LNCaP clone FGC (cell line): ENCODE measurements at regions not wholly inside any gene's neighbourhood (a gene's known extent, or its start where the extent isn't known, plus 50 kb on each side); places are given as distances from the start of the nearest gene placed in this dataset.

ENCODE experiments used
- DNase-seq: peaks from one replicate; pipeline ENCODE4 v3.0.0-alpha.2; 2011; ENCODE audit warnings: low read depth
- H3K4me3 ChIP-seq: 2 replicates; pipeline ENCODE4 v1.5.1; 2011; ENCODE audit warnings: mild to moderate bottlenecking, low read depth, low read length, control low read depth
- TF ChIP-seq, protein P1 (sequence below): IDR thresholded peaks from 2 replicates; pipeline ENCODE4 v1.5.1; 2012; ENCODE audit warnings: mild to moderate bottlenecking; ENCODE audit not compliant: control insufficient read depth, insufficient read depth; ENCODE audit errors: extremely low read depth

DNA sequence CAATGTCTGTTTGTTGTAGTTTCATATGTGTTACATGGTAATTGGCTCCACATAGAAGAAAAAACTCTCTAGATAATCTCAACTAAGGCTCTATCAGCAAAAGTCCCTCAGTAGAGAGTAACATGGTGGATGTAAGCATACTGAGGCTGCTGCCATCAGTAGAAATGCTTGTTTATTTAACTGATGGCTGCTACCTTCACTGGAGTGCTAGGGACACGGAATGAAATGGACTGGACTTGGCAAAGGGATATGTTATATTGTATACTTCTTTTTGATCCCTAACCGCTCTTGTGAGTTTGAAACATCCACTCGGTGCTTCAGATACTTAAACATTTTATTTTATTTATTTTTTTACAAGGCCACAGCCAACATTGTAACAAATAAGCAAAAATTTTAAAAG is 143.0 kb downstream of the ZNF281 start:
- DNase-seq, result no peak
- no peak overlapping the region for H3K4me3 ChIP-seq

DNA sequence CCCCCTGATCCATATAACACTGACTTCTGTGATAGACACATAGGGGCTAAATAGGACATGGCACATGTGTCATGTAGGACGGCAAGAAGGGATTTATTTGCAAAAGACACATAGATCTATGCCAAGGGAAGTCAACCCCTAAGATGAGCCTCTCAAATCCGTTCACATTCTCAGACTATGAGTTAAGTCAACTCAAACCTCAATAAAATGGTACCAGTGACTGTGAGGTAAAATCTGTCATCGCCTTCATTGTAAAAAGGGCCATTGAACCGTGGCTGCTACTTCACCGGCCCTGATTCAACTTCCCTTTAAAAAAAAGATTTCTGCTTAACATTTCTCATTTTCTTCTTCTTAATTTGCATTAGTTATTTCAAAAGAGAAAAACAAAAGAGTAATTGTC is 144.0 kb downstream of the ZNF281 start:
- no peak overlapping the region for H3K4me3 ChIP-seq
- TF ChIP-seq, protein P1, sequence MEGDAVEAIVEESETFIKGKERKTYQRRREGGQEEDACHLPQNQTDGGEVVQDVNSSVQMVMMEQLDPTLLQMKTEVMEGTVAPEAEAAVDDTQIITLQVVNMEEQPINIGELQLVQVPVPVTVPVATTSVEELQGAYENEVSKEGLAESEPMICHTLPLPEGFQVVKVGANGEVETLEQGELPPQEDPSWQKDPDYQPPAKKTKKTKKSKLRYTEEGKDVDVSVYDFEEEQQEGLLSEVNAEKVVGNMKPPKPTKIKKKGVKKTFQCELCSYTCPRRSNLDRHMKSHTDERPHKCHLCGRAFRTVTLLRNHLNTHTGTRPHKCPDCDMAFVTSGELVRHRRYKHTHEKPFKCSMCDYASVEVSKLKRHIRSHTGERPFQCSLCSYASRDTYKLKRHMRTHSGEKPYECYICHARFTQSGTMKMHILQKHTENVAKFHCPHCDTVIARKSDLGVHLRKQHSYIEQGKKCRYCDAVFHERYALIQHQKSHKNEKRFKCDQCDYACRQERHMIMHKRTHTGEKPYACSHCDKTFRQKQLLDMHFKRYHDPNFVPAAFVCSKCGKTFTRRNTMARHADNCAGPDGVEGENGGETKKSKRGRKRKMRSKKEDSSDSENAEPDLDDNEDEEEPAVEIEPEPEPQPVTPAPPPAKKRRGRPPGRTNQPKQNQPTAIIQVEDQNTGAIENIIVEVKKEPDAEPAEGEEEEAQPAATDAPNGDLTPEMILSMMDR, result no peak
- DNase-seq, result no peak

More for the DNA sequence above, 143.0 kb downstream of the ZNF281 start:
- TF ChIP-seq, protein P1, result no peak

DNA sequence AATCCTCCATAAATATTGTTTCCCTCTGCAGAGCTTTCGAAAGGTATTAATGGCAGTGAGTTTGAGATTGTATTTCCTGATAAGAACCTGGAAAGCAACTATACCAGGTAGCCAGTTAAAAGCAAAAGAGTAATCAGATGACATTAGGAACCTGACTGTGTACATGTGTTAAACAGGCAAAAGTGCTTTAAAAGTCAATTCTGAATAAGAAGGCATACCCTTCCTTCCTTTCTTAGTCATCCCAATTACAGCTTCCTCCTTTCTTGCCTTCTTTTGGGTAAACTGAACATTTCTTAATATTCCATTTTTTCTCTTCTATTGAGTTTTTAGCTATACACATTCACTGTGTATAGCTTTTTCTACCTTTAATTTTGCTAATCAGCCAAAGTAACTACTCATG is 144.7 kb downstream of the ZNF281 start:
- H3K4me3 ChIP-seq, result no peak overlapping the region
- DNase-seq, result peak; percentile 15
- TF ChIP-seq, protein P1, result no peak

DNA sequence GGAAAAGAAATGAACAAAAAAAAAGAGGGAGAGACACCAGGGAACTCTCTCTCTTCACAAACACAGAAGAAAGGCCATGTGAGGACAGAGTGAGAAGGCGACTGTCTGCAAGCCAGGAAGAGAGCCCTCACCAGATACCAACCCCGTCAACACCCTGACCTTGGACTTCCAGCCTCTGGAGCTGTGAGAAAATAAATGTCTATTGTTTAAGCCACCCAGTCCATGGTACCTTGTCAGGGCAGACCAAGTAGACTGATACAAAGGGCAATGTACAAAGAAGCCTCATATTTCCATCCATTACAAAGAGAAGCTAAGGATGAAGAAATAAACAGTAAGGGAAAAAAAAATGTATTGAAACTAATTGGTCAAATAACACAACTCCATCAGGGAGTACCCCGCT is 146.6 kb downstream of the ZNF281 start:
- DNase-seq, result no peak
- TF ChIP-seq, protein P1, result no peak
- H3K4me3 ChIP-seq, result no peak overlapping the region

DNA sequence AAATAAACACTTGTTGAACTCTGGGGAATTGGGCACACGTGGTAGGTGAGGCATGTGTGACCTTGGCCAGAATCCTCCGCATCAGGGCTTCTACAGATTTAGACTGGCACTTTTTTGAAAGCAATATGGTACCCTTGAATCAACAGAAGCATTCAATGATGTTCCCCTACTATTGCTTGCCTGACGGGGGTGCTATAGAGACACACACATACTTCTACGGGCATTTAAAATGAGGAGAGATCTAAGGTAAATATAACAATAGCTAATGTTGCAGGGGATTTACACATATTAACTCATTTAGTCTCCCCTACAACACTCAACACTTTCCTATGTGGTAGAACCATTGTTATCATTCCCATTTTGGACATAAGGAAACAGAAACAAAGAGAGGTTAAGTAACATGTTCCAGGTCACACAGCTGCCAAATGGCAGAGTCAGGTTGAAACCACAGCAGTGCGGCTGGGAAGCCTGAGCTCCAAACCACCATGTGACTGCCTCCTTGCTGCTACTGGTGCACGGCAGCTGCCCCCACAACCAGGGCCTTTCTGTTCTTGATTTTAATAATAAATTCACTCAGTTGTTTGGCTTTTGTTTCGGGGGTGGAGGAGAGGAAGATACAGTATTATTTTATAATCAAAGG is 147.4 kb downstream of the ZNF281 start:
- no peak overlapping the region for H3K4me3 ChIP-seq
- no peak for DNase-seq
- TF ChIP-seq, protein P1, result no peak

DNA sequence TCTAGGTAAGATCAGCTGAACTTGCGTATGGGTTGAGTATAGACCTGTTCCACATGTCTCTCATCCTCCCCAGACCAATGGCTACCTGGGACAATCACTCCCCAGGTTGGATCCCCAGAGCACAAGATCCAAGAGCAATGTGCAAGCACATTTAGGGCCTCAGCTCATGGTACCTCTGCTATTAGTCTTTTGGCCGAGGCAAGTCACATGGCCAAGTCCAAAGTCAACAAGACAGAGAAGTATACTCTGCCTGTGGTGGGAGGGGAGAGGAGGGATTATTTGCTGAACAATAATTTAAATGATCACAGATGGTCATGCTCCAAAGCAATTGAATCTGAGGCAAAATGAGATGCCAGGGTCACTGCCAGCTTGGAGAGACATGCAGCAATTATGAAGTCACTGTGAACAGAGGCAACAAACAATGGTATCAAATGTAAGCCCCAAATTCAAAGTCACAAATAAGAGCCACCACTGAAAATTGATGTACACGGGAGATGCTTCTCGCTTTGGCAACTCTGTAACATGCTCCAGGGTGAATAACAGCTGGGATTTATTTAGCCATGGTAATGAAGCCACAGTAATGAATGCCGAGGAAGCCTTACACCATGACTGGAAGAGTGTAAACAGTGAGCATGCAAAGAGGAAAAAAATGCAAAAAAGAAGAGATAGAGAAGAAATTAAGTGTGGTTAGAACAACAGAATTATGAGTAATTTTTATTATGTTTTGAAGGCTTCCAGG is 149.1 kb downstream of the ZNF281 start:
- H3K4me3 ChIP-seq, result no peak overlapping the region
- TF ChIP-seq, protein P1, result no peak
- no peak for DNase-seq
